Endothelial cell of umbilical vein (primary cell): ENCODE measurements at regions not wholly inside any gene's neighbourhood (a gene's known extent, or its start where the extent isn't known, plus 50 kb on each side); places are given as distances from the start of the nearest gene placed in this dataset. TPM values are rescaled to one million over a fixed set of nuclear protein-coding genes. Genes with fewer than 3 reads are reported as not detected.

Experiments
- BruUV-seq: library from RNA; stranded (reverse); fragments of 400-500 nt; replicated peaks from 2 replicates; lab custom pipeline; 2021; lab: Mats Ljungman, UMichigan
- CTCF ChIA-PET: fragments of 300-600, 350-600 bp; sonication (Branson Sonifier 250); formaldehyde crosslinking; loops from one replicate; lab custom pipeline; 2021; ENCODE audit warnings: antibody characterized with exemption, inconsistent platforms; lab: Charles Lee
- POLR2A ChIA-PET: fragments of 300-600, 350-600 bp; sonication (Branson Sonifier 250); formaldehyde crosslinking; loops from one replicate; lab custom pipeline; 2021; ENCODE audit warnings: antibody characterized with exemption, inconsistent platforms; lab: Charles Lee
- DNase-seq: peaks from one replicate; pipeline ENCODE4 v3.0.0-alpha.2; 2011; ENCODE audit warnings: low read depth, low spot score
- FAIRE-seq: peaks from 2 replicates; lab custom pipeline; 2011; peaks lifted over from hg19 to GRCh38; lab: Jason Lieb, UNC
- H2AFZ ChIP-seq: 2 replicates; pipeline ENCODE4 v1.6.0; 2012; ENCODE audit warnings: low read depth, low read length, control low read depth, inconsistent platforms
- H3K27ac ChIP-seq: 2 replicates; pipeline ENCODE4 v1.5.1; 2011; ENCODE audit warnings: low read depth, mild to moderate bottlenecking, control low read depth, low read length, moderate library complexity; ENCODE audit not compliant: insufficient read depth
- H3K27me3 ChIP-seq, 2 experiments: 2 replicates each; pipeline versions ENCODE4 v1.6.0 to v1.6.1; 2011; ENCODE audit warnings: low read length in 2 of 2, mixed read lengths in 1 of 2; ENCODE audit not compliant: control insufficient read depth in 2 of 2, insufficient read depth in 2 of 2
- H3K36me3 ChIP-seq, 2 experiments: 2 replicates in 1 of 2; 3 replicates in 1 of 2; pipeline ENCODE4 v1.5.1; 2011; ENCODE audit warnings: low read length in 2 of 2, mild to moderate bottlenecking in 1 of 2, moderate library complexity in 1 of 2; ENCODE audit not compliant: control insufficient read depth in 2 of 2, insufficient read depth in 2 of 2; ENCODE audit errors: extremely low read depth in 1 of 2
- H3K4me1 ChIP-seq: 3 replicates; pipeline ENCODE4 v1.5.1; 2011; ENCODE audit warnings: mild to moderate bottlenecking, low read length; ENCODE audit not compliant: control insufficient read depth, insufficient read depth; ENCODE audit errors: extremely low read depth
- H3K4me2 ChIP-seq: 2 replicates; pipeline ENCODE4 v1.6.1; 2011; ENCODE audit warnings: low read length, control low read depth, mixed read lengths; ENCODE audit not compliant: insufficient read depth
- H3K4me3 ChIP-seq, 3 experiments: fragments of 200-600 bp in 1 of 3; sonication (generic), shearing (Covaris generic) in 1 of 3; replicated peaks in 1 of 3; 2 replicates each; pipeline ENCODE4 v1.5.1; 2011 to 2016; ENCODE audit warnings: control low read depth in 3 of 3, low read length in 3 of 3, mild to moderate bottlenecking in 2 of 3, inconsistent platforms in 1 of 3, low read depth in 1 of 3, moderate library complexity in 1 of 3; ENCODE audit not compliant: insufficient read depth in 1 of 3
- H3K79me2 ChIP-seq: 2 replicates; pipeline ENCODE4 v1.6.0; 2012; ENCODE audit warnings: low read length, inconsistent platforms; ENCODE audit not compliant: control insufficient read depth, insufficient read depth
- H3K9ac ChIP-seq: replicated peaks from 2 replicates; pipeline ENCODE3; 2011; ENCODE audit warnings: low read length, control low read depth; ENCODE audit not compliant: insufficient read depth; ENCODE audit errors: extremely low read depth
- H3K9me1 ChIP-seq: replicated peaks from 3 replicates; pipeline ENCODE4 v1.6.0; 2011; ENCODE audit warnings: mild to moderate bottlenecking, low read length; ENCODE audit not compliant: control insufficient read depth, insufficient read depth; ENCODE audit errors: extremely low read depth
- H3K9me3 ChIP-seq: replicated peaks from 2 replicates; pipeline ENCODE4 v1.5.1; 2012; ENCODE audit warnings: low read length, inconsistent platforms; ENCODE audit not compliant: control insufficient read depth, insufficient read depth
- H4K20me1 ChIP-seq: replicated peaks from 2 replicates; pipeline ENCODE3; 2011; ENCODE audit warnings: mild to moderate bottlenecking, low read length; ENCODE audit not compliant: control insufficient read depth, insufficient read depth; ENCODE audit errors: extremely low read depth
- CTCF ChIP-seq, 2 donors: IDR thresholded peaks; 1 replicate in 1 of 2; 2 replicates in 1 of 2; pipeline ENCODE4 v1.5.1; 2011; ENCODE audit warnings: low read length in 2 of 2, mild to moderate bottlenecking in 2 of 2, moderate library complexity in 2 of 2, control low read depth in 1 of 2, inconsistent platforms in 1 of 2, low read depth in 1 of 2; ENCODE audit not compliant: insufficient read depth in 1 of 2; ENCODE audit errors: extremely low read depth in 1 of 2
- JUN ChIP-seq: IDR thresholded peaks from 2 replicates; pipeline ENCODE4 v1.6.1; 2011; ENCODE audit warnings: borderline replicate concordance, low read depth; ENCODE audit not compliant: insufficient read length, insufficient read depth
- MAX ChIP-seq: IDR thresholded peaks from 2 replicates; pipeline ENCODE4 v1.6.1; 2011; ENCODE audit not compliant: insufficient read depth, insufficient read length
- dilution Hi-C: fragments of 300-500 bp; cut with MboI; formaldehyde crosslinking; loops from one replicate; pipeline ENCODE4 v1.15.0; 2019; ENCODE audit warnings: low sequenced_read_pairs; ENCODE audit not compliant: extremely low pct_ligation_motif_present
- intact Hi-C: fragments of 100-400 bp; cut with micrococcal nuclease; formaldehyde crosslinking; loops from one replicate; pipeline ENCODE4 v1.10.0; 2022
- small RNA-seq: library from RNA; depleted of rRNA; stranded (forward); fragments of <200 nt; gene quantifications from one replicate; pipeline ENCODE3, GENCODE V24; 2012; ENCODE audit warnings: low replicate concordance, low read depth; ENCODE audit not compliant: insufficient read depth, insufficient read length

GRCh38 chr3:76985645-76986044 is 54.3 kb upstream of the ROBO2 start:
- H4K20me1 ChIP-seq = no peaks in the 10 kb centered on the region
- no peaks in the 10 kb centered on the region for H3K9me1 ChIP-seq
- no peaks in the 10 kb centered on the region for H3K79me2 ChIP-seq
- H3K9me3 ChIP-seq = peaks cover 2% of the 10 kb centered on the region
- H3K27me3 ChIP-seq = no peaks in the 10 kb centered on the region
- no peaks in the 10 kb centered on the region for H3K4me1 ChIP-seq
- TF ChIP-seq MAX (no peak), JUN (no peak), CTCF (IDR thresholded peaks at IDR 0.05; ENCODE audit: extremely low read depth in 1 of 2, insufficient read depth in 1 of 2, low read depth in 1 of 2, low read length in 2 of 2) (no peak)
- ChIA-PET CTCF (no interaction called here), POLR2A (no interaction called here)
- no peak overlapping the region for H3K27ac ChIP-seq
- intact Hi-C loops (no loop called here), dilution Hi-C loops (no loop called here)
- no peak overlapping the region for H3K4me3 ChIP-seq
- FAIRE-seq = no peak
- no peak overlapping the region for H3K4me2 ChIP-seq
- no TSS peak for BruUV-seq
- H3K9ac ChIP-seq = no peak overlapping the region
- H3K36me3 ChIP-seq = no peaks in the 10 kb centered on the region
- H2AFZ ChIP-seq = no peak overlapping the region
- DNase-seq = no peak

GRCh38 chr3:76986876-76987474 is 52.9 kb upstream of the ROBO2 start:
- BruUV-seq = no TSS peak
- Histone ChIP-seq H3K4me3 (no peak overlapping the region), H3K9ac (no peak overlapping the region), H3K79me2 (no peaks in the 10 kb centered on the region), H4K20me1 (no peaks in the 10 kb centered on the region), H3K27me3 (no peaks in the 10 kb centered on the region), H3K9me3 (peaks cover 3% of the 10 kb centered on the region), H3K9me1 (no peaks in the 10 kb centered on the region), H3K27ac (no peak overlapping the region), H2AFZ (no peak overlapping the region), H3K4me2 (no peak overlapping the region), H3K4me1 (no peaks in the 10 kb centered on the region), H3K36me3 (no peaks in the 10 kb centered on the region)
- POLR2A ChIA-PET = no interaction called here
- intact Hi-C loops = no loop called here
- no peak for FAIRE-seq
- dilution Hi-C loops = no loop called here
- no peak for TF ChIP-seq MAX
- CTCF ChIA-PET = no interaction called here
- no peak for DNase-seq

Small RNA genes lying in the stretch of these regions (small RNA-seq; reads per million reads assigned to genes)
- not detected for gene RF00019
